BLaER1 treated with 17β-estradiol and CSF1 and Interleukin-3, amounts not matched to agents 10 nM and 100 nM (cell line): ENCODE measurements at regions not wholly inside any gene's neighbourhood (a gene's known extent, or its start where the extent isn't known, plus 50 kb on each side); places are given as distances from the start of the nearest gene placed in this dataset.

Source experiments
- H3K27ac ChIP-seq, 11 experiments: shearing (Covaris generic); formaldehyde crosslinking; 2 replicates each; pipeline ENCODE4 v1.8.1; 2022
- H3K27me3 ChIP-seq, 11 experiments: shearing (Covaris generic); formaldehyde crosslinking; 2 replicates each; pipeline ENCODE4 v1.8.1; 2022
- H3K36me3 ChIP-seq, 11 experiments: shearing (Covaris generic); formaldehyde crosslinking; 2 replicates each; pipeline ENCODE4 v1.8.1; 2022
- H3K4me1 ChIP-seq, 10 experiments: shearing (Covaris generic); formaldehyde crosslinking; 2 replicates each; pipeline ENCODE4 v1.8.1; 2022
- H3K4me2 ChIP-seq, 11 experiments: shearing (Covaris generic); formaldehyde crosslinking; 2 replicates each; pipeline ENCODE4 v1.8.1; 2022
- H3K4me3 ChIP-seq, 10 experiments: shearing (Covaris generic); formaldehyde crosslinking; 2 replicates each; pipeline ENCODE4 v1.8.1; 2022
- H3K9ac ChIP-seq, 11 experiments: shearing (Covaris generic); formaldehyde crosslinking; 2 replicates each; pipeline ENCODE4 v1.8.1; 2022
- H3K9me3 ChIP-seq, 11 experiments: shearing (Covaris generic); formaldehyde crosslinking; replicated peaks in 1 of 11; 2 replicates each; pipeline ENCODE4 v1.8.1; 2022
- H4K20me1 ChIP-seq, 11 experiments: shearing (Covaris generic); formaldehyde crosslinking; 2 replicates each; pipeline ENCODE4 v1.8.1; 2022
- Cebpa-rat ChIP-seq, 11 experiments: shearing (Covaris generic); IDR thresholded peaks; 2 replicates each; pipeline ENCODE4 v1.8.1; 2022

GRCh38 chr10:4557469-4557868, 268.5 kb upstream of the AKR1E2 start:
- no peak for TF ChIP-seq Cebpa-rat (IDR thresholded peaks at IDR 0.05)
- Histone ChIP-seq H3K27me3 (no peaks in the 10 kb centered on the region; a peak in 1 of 22 replicates), H3K4me3 (no peak overlapping the region), H3K27ac (no peak overlapping the region), H3K36me3 (no peaks in the 10 kb centered on the region), H3K4me1 (no peaks in the 10 kb centered on the region), H3K9ac (no peak overlapping the region), H3K9me3 (no peaks in the 10 kb centered on the region), H3K4me2 (no peak overlapping the region), H4K20me1 (no peaks in the 10 kb centered on the region)

GRCh38 chr10:4556527-4556926, 269.5 kb upstream of the AKR1E2 start:
- no peaks in the 10 kb centered on the region for H3K9me3 ChIP-seq
- H3K27ac ChIP-seq, result no peak overlapping the region
- H3K4me3 ChIP-seq, result no peak overlapping the region
- H3K9ac ChIP-seq, result no peak overlapping the region
- H3K4me2 ChIP-seq, result no peak overlapping the region
- no peaks in the 10 kb centered on the region for H3K36me3 ChIP-seq
- H3K27me3 ChIP-seq, result no peaks in the 10 kb centered on the region; a peak in 1 of 22 replicates
- H3K4me1 ChIP-seq, result no peaks in the 10 kb centered on the region
- no peaks in the 10 kb centered on the region for H4K20me1 ChIP-seq
- TF ChIP-seq Cebpa-rat (IDR thresholded peaks at IDR 0.05), result no peak

- Histone ChIP-seq H3K4me3 (no peak overlapping the region), H3K36me3 (no peaks in the 10 kb centered on the region), H3K4me1 (no peaks in the 10 kb centered on the region), H3K9ac (no peak overlapping the region), H4K20me1 (no peaks in the 10 kb centered on the region), H3K4me2 (no peak overlapping the region), H3K9me3 (no peaks in the 10 kb centered on the region), H3K27me3 (no peaks in the 10 kb centered on the region), H3K27ac (no peak overlapping the region)
- no peak for TF ChIP-seq Cebpa-rat (IDR thresholded peaks at IDR 0.05)
Measured at GRCh38 chr10:4555920-4556319, 270.1 kb upstream of the AKR1E2 start.

GRCh38 chr10:4549139-4549653, 276.8 kb upstream of the AKR1E2 start:
- Histone ChIP-seq H3K27ac (no peak overlapping the region), H4K20me1 (no peaks in the 10 kb centered on the region), H3K4me1 (0 out of 20 replicates have a peak, but pooled peaks cover 0 to 7% (median 0%) of the 10 kb centered on the region in 10 experiments), H3K27me3 (no peaks in the 10 kb centered on the region), H3K9me3 (no peaks in the 10 kb centered on the region), H3K9ac (no peak overlapping the region), H3K36me3 (no peaks in the 10 kb centered on the region), H3K4me2 (no peak overlapping the region), H3K4me3 (no peak overlapping the region)
- no peak for TF ChIP-seq Cebpa-rat (IDR thresholded peaks at IDR 0.05)

- no peak for TF ChIP-seq Cebpa-rat (IDR thresholded peaks at IDR 0.05)
- no peaks in the 10 kb centered on the region for H4K20me1 ChIP-seq
- no peak overlapping the region for H3K4me2 ChIP-seq
- peaks cover 0 to 15% (median 0%) of the 10 kb centered on the region in 10 experiments; a peak in 2 of 20 replicates for H3K4me1 ChIP-seq
- no peaks in the 10 kb centered on the region for H3K27me3 ChIP-seq
- H3K36me3 ChIP-seq, result no peaks in the 10 kb centered on the region
- no peaks in the 10 kb centered on the region for H3K9me3 ChIP-seq
- H3K27ac ChIP-seq, result no peak overlapping the region
- H3K9ac ChIP-seq, result no peak overlapping the region
- H3K4me3 ChIP-seq, result no peak overlapping the region
Measured at GRCh38 chr10:4546931-4547330, 279.1 kb upstream of the AKR1E2 start.

- Histone ChIP-seq H3K36me3 (no peaks in the 10 kb centered on the region), H3K4me1 (peaks cover 0 to 15% (median 0%) of the 10 kb centered on the region in 10 experiments; a peak in 2 of 20 replicates), H3K27ac (no peak overlapping the region), H3K27me3 (no peaks in the 10 kb centered on the region), H4K20me1 (no peaks in the 10 kb centered on the region), H3K4me2 (no peak overlapping the region), H3K9ac (no peak overlapping the region), H3K4me3 (no peak overlapping the region), H3K9me3 (no peaks in the 10 kb centered on the region)
- no peak for TF ChIP-seq Cebpa-rat (IDR thresholded peaks at IDR 0.05)
Measured at GRCh38 chr10:4546500-4546899, 279.5 kb upstream of the AKR1E2 start.

GRCh38 chr10:4545062-4545461, 280.9 kb upstream of the AKR1E2 start:
- H3K27me3 ChIP-seq, result no peaks in the 10 kb centered on the region
- TF ChIP-seq Cebpa-rat (IDR thresholded peaks at IDR 0.05), result no peak
- H3K36me3 ChIP-seq, result no peaks in the 10 kb centered on the region
- no peak overlapping the region for H3K4me3 ChIP-seq
- H3K9ac ChIP-seq, result no peak overlapping the region
- H3K27ac ChIP-seq, result no peak overlapping the region
- peaks cover 0 to 15% (median 0%) of the 10 kb centered on the region in 10 experiments; a peak in 2 of 20 replicates for H3K4me1 ChIP-seq
- no peaks in the 10 kb centered on the region for H3K9me3 ChIP-seq
- no peak overlapping the region for H3K4me2 ChIP-seq
- H4K20me1 ChIP-seq, result no peaks in the 10 kb centered on the region

GRCh38 chr10:4543938-4544533, 282.0 kb upstream of the AKR1E2 start:
- TF ChIP-seq Cebpa-rat (IDR thresholded peaks at IDR 0.05), result no peak
- H3K36me3 ChIP-seq, result no peaks in the 10 kb centered on the region
- H3K4me3 ChIP-seq, result no peak overlapping the region
- H3K9ac ChIP-seq, result no peak overlapping the region
- H3K27me3 ChIP-seq, result no peaks in the 10 kb centered on the region
- no peak overlapping the region for H3K27ac ChIP-seq
- H3K4me1 ChIP-seq, result peaks cover 0 to 15% (median 0%) of the 10 kb centered on the region in 10 experiments; a peak in 2 of 20 replicates
- no peak overlapping the region for H3K4me2 ChIP-seq
- peaks cover 0 to 5% (median 0%) of the 10 kb centered on the region in 11 experiments; a peak in 4 of 22 replicates for H3K9me3 ChIP-seq
- no peaks in the 10 kb centered on the region for H4K20me1 ChIP-seq

GRCh38 chr10:4541292-4541691, 284.7 kb upstream of the AKR1E2 start:
- Histone ChIP-seq H3K27me3 (no peaks in the 10 kb centered on the region), H3K27ac (no peak overlapping the region), H3K4me1 (peaks cover 0 to 15% (median 0%) of the 10 kb centered on the region in 10 experiments; a peak in 2 of 20 replicates), H3K9ac (no peak overlapping the region), H3K4me3 (no peak overlapping the region), H3K9me3 (peaks cover 0 to 28% (median 14%) of the 10 kb centered on the region in 11 experiments; a peak in 16 of 22 replicates), H3K4me2 (no peak overlapping the region), H3K36me3 (no peaks in the 10 kb centered on the region), H4K20me1 (no peaks in the 10 kb centered on the region)
- no peak for TF ChIP-seq Cebpa-rat (IDR thresholded peaks at IDR 0.05)

GRCh38 chr10:4538016-4538415, 288.0 kb upstream of the AKR1E2 start:
- TF ChIP-seq Cebpa-rat (IDR thresholded peaks at IDR 0.05), result no peak
- H3K27me3 ChIP-seq, result no peaks in the 10 kb centered on the region
- no peaks in the 10 kb centered on the region for H4K20me1 ChIP-seq
- H3K36me3 ChIP-seq, result no peaks in the 10 kb centered on the region
- H3K27ac ChIP-seq, result no peak overlapping the region
- H3K4me2 ChIP-seq, result no peak overlapping the region
- H3K4me3 ChIP-seq, result no peak overlapping the region
- no peak overlapping the region for H3K9ac ChIP-seq
- H3K9me3 ChIP-seq, result peaks cover 0 to 28% (median 14%) of the 10 kb centered on the region in 11 experiments; a peak in 16 of 22 replicates
- H3K4me1 ChIP-seq, result peaks cover 0 to 7% (median 0%) of the 10 kb centered on the region in 10 experiments; a peak in 2 of 20 replicates
